Panc1 (cell line): ENCODE measurements at regions not wholly inside any gene's neighbourhood (a gene's known extent, or its start where the extent isn't known, plus 50 kb on each side); places are given as distances from the start of the nearest gene placed in this dataset.

ENCODE experiments used
- POLR2AphosphoS5 ChIP-seq: IDR thresholded peaks from 2 replicates; pipeline ENCODE4 v1.6.1; 2012; ENCODE audit warnings: mild to moderate bottlenecking, low read depth, low read length, moderate library complexity
- SIN3A ChIP-seq: IDR thresholded peaks from 2 replicates; pipeline ENCODE4 v1.6.1; 2012; ENCODE audit warnings: low read depth, mild to moderate bottlenecking, low read length, moderate library complexity, borderline replicate concordance; ENCODE audit not compliant: insufficient read depth
- TCF7L2 ChIP-seq: IDR thresholded peaks from 2 replicates; pipeline ENCODE4 v1.6.1; 2011; ENCODE audit warnings: mild to moderate bottlenecking, low read depth, low read length, inconsistent platforms
- TF ChIP-seq, protein P1 (sequence below): fragments of 450-650 bp; IDR thresholded peaks from 2 replicates; pipeline ENCODE4 v1.5.1; 2017; ENCODE audit warnings: mild to moderate bottlenecking
- TF ChIP-seq, protein P2 (sequence below), 2 experiments: IDR thresholded peaks; 2 replicates each; pipeline ENCODE4 v1.6.1; 2011 to 2012; ENCODE audit warnings: low read depth in 2 of 2, control low read depth in 1 of 2, low read length in 1 of 2, mild to moderate bottlenecking in 1 of 2, moderate library complexity in 1 of 2; ENCODE audit not compliant: insufficient read depth in 1 of 2

- TF ChIP-seq, protein P1, sequence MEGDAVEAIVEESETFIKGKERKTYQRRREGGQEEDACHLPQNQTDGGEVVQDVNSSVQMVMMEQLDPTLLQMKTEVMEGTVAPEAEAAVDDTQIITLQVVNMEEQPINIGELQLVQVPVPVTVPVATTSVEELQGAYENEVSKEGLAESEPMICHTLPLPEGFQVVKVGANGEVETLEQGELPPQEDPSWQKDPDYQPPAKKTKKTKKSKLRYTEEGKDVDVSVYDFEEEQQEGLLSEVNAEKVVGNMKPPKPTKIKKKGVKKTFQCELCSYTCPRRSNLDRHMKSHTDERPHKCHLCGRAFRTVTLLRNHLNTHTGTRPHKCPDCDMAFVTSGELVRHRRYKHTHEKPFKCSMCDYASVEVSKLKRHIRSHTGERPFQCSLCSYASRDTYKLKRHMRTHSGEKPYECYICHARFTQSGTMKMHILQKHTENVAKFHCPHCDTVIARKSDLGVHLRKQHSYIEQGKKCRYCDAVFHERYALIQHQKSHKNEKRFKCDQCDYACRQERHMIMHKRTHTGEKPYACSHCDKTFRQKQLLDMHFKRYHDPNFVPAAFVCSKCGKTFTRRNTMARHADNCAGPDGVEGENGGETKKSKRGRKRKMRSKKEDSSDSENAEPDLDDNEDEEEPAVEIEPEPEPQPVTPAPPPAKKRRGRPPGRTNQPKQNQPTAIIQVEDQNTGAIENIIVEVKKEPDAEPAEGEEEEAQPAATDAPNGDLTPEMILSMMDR, result no peak
- no peak for TF ChIP-seq POLR2AphosphoS5
- TF ChIP-seq TCF7L2, result no peak
- TF ChIP-seq SIN3A, result no peak
- TF ChIP-seq, protein P2, sequence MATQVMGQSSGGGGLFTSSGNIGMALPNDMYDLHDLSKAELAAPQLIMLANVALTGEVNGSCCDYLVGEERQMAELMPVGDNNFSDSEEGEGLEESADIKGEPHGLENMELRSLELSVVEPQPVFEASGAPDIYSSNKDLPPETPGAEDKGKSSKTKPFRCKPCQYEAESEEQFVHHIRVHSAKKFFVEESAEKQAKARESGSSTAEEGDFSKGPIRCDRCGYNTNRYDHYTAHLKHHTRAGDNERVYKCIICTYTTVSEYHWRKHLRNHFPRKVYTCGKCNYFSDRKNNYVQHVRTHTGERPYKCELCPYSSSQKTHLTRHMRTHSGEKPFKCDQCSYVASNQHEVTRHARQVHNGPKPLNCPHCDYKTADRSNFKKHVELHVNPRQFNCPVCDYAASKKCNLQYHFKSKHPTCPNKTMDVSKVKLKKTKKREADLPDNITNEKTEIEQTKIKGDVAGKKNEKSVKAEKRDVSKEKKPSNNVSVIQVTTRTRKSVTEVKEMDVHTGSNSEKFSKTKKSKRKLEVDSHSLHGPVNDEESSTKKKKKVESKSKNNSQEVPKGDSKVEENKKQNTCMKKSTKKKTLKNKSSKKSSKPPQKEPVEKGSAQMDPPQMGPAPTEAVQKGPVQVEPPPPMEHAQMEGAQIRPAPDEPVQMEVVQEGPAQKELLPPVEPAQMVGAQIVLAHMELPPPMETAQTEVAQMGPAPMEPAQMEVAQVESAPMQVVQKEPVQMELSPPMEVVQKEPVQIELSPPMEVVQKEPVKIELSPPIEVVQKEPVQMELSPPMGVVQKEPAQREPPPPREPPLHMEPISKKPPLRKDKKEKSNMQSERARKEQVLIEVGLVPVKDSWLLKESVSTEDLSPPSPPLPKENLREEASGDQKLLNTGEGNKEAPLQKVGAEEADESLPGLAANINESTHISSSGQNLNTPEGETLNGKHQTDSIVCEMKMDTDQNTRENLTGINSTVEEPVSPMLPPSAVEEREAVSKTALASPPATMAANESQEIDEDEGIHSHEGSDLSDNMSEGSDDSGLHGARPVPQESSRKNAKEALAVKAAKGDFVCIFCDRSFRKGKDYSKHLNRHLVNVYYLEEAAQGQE (IDR thresholded peaks at IDR 0.05; ENCODE audit: insufficient read depth in 1 of 2, low read depth in 2 of 2, low read length in 1 of 2), result no peak
These were observed 559.0 kb upstream of the SLC10A2 start for GRCh38 chr13:103625194-103625593.
